Smooth muscle cell (in vitro differentiated cells): ENCODE measurements at regions not wholly inside any gene's neighbourhood (a gene's known extent, or its start where the extent isn't known, plus 50 kb on each side); places are given as distances from the start of the nearest gene placed in this dataset.

Experiments
- DNase-seq: peaks from one replicate; lab custom pipeline; 2025; ENCODE audit not compliant: unreplicated experiment; lab: John Stamatoyannopoulos, UW
- H2AFZ ChIP-seq: fragments of 200-600 bp; sonication (generic); 2 replicates; pipeline ENCODE4 v1.6.0; 2016; ENCODE audit warnings: antibody characterized with exemption, low read depth, mild to moderate bottlenecking
- H3F3A ChIP-seq: fragments of 200-600 bp; sonication (generic); 2 replicates; pipeline ENCODE4 v1.6.0; 2017; ENCODE audit warnings: antibody characterized with exemption, low read depth
- H3K27ac ChIP-seq: fragments of 200-600 bp; sonication (generic); 2 replicates; pipeline ENCODE4 v1.5.1; 2016; ENCODE audit warnings: low read depth, mild to moderate bottlenecking
- H3K27me3 ChIP-seq: fragments of 200-600 bp; sonication (generic); 2 replicates; pipeline ENCODE4 v1.6.1; 2016; ENCODE audit warnings: low read depth, mild to moderate bottlenecking
- H3K36me3 ChIP-seq: fragments of 200-600 bp; sonication (generic); 2 replicates; pipeline ENCODE4 v1.5.1; 2016; ENCODE audit warnings: low read depth
- H3K4me1 ChIP-seq: fragments of 200-600 bp; sonication (generic); 2 replicates; pipeline ENCODE4 v1.5.1; 2016; ENCODE audit warnings: low read depth
- H3K4me2 ChIP-seq: fragments of 200-600 bp; sonication (generic); 2 replicates; pipeline ENCODE4 v1.6.0; 2016; ENCODE audit warnings: mild to moderate bottlenecking
- H3K4me3 ChIP-seq: fragments of 200-600 bp; sonication (generic); 2 replicates; pipeline ENCODE4 v1.5.1; 2016; ENCODE audit warnings: mild to moderate bottlenecking
- H3K79me2 ChIP-seq: fragments of 200-600 bp; sonication (generic); 2 replicates; pipeline ENCODE4 v1.6.0; 2016; ENCODE audit warnings: low read depth, mild to moderate bottlenecking
- H3K9ac ChIP-seq: fragments of 200-600 bp; sonication (generic); 2 replicates; pipeline ENCODE4 v1.6.0; 2016; ENCODE audit warnings: low read depth
- H3K9me3 ChIP-seq: fragments of 200-600 bp; sonication (generic); replicated peaks from 2 replicates; pipeline ENCODE4 v1.5.1; 2016; ENCODE audit warnings: low read depth
- H4K20me1 ChIP-seq: fragments of 200-600 bp; sonication (generic); 2 replicates; pipeline ENCODE4 v1.6.0; 2016; ENCODE audit warnings: low read depth
- WGBS: methylation state at CpG from one replicate; pipeline ENCODE4 v1.1.7; 2016; ENCODE audit warnings: low lambda C conversion rate; 5-methylcytosine and 5-hydroxymethylcytosine counted together
- TF ChIP-seq, protein P1 (sequence below): fragments of 200-600 bp; sonication (generic); IDR thresholded peaks from 2 replicates; pipeline ENCODE4 v1.5.1; 2017; ENCODE audit warnings: borderline replicate concordance, mild to moderate bottlenecking, antibody characterized with exemption; ENCODE audit not compliant: insufficient read depth, poor library complexity, severe bottlenecking

DNA sequence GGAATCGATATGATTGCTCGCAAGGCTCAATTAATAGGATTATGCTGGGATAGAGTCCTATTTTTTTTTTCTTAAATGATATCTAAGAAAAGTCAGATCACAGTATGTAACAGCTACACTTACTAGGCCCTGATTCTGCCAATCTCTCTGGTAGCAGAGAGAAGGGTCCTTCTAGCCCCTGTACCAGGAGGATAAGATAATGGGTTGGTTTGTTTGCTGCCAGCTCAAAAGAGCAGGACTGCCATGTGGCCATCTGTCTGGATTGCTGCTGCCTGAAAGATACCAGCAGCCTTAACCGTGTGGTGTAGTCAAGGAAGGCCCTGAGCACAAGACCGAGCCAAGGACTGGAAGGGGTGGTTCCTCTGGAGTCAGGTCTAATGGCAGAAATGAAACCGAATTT, 236.4 kb downstream of the KLF13 start:
- no peaks in the 10 kb centered on the region for H3K36me3 ChIP-seq
- H3K27ac ChIP-seq: no peak overlapping the region
- no peaks in the 10 kb centered on the region for H3K9me3 ChIP-seq
- H3K4me2 ChIP-seq: no peak overlapping the region
- TF ChIP-seq, protein P1, sequence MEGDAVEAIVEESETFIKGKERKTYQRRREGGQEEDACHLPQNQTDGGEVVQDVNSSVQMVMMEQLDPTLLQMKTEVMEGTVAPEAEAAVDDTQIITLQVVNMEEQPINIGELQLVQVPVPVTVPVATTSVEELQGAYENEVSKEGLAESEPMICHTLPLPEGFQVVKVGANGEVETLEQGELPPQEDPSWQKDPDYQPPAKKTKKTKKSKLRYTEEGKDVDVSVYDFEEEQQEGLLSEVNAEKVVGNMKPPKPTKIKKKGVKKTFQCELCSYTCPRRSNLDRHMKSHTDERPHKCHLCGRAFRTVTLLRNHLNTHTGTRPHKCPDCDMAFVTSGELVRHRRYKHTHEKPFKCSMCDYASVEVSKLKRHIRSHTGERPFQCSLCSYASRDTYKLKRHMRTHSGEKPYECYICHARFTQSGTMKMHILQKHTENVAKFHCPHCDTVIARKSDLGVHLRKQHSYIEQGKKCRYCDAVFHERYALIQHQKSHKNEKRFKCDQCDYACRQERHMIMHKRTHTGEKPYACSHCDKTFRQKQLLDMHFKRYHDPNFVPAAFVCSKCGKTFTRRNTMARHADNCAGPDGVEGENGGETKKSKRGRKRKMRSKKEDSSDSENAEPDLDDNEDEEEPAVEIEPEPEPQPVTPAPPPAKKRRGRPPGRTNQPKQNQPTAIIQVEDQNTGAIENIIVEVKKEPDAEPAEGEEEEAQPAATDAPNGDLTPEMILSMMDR: no peak
- H3F3A ChIP-seq: no peaks in the 10 kb centered on the region
- no peaks in the 10 kb centered on the region for H3K79me2 ChIP-seq
- no peak overlapping the region for H3K4me3 ChIP-seq
- 87% methylated on average over 5 of the region's 5 CpGs for WGBS
- H2AFZ ChIP-seq: no peak overlapping the region
- H4K20me1 ChIP-seq: no peaks in the 10 kb centered on the region
- DNase-seq: no peak
- no peaks in the 10 kb centered on the region for H3K27me3 ChIP-seq
- H3K9ac ChIP-seq: no peak overlapping the region
- H3K4me1 ChIP-seq: peaks cover 8% of the 10 kb centered on the region

DNA sequence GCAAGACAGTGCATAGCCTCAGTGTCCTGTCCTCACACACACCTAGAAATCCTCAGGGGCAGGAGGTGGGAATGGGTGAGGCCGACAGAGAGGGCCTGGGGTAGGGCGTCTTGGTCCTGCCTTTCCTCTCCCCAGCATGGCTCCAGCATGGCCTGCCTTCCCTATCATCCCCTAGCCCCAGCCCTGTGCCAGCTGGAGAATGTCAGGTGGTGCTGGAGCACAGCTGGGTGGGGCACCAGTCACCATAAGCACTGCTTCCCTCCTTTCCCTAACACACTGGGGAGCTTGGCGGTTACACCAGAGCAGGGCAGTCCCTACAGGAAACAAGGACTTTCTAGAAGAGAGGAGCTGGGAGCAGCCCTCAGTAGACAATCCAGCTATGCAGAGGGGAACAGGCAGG, 236.8 kb downstream of the KLF13 start:
- TF ChIP-seq, protein P1: no peak
- H3K4me3 ChIP-seq: no peak overlapping the region
- no peak overlapping the region for H3K27ac ChIP-seq
- no peaks in the 10 kb centered on the region for H4K20me1 ChIP-seq
- H3K4me1 ChIP-seq: peaks cover 8% of the 10 kb centered on the region
- WGBS: 92% methylated on average over 3 of the region's 3 CpGs
- no peaks in the 10 kb centered on the region for H3F3A ChIP-seq
- H3K36me3 ChIP-seq: no peaks in the 10 kb centered on the region
- no peak for DNase-seq
- no peaks in the 10 kb centered on the region for H3K9me3 ChIP-seq
- no peak overlapping the region for H3K4me2 ChIP-seq
- no peak overlapping the region for H3K9ac ChIP-seq
- no peaks in the 10 kb centered on the region for H3K27me3 ChIP-seq
- no peaks in the 10 kb centered on the region for H3K79me2 ChIP-seq
- H2AFZ ChIP-seq: no peak overlapping the region

DNA sequence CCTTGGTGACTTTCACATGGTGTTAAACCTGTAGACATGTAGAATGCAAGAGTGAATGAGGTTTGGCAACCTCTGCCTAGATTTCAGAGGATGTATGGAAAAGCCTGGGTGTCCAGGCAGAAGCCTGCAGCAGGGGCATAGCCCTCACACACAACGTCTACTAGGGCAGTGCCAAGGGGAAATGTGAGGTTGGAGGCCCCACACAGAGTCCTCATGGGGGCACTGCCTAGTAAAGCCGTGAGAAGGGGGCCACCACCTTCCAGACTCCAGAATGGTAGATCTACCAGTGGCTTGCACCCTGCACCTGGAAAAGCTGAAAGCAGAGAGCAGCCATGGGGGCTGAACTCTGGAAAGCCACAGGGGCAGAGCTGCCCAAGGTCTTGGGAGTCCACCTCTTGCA, 241.2 kb downstream of the KLF13 start:
- Histone ChIP-seq H4K20me1 (no peaks in the 10 kb centered on the region), H3K4me1 (no peaks in the 10 kb centered on the region), H3K9ac (no peak overlapping the region), H3K4me3 (no peak overlapping the region), H3K27ac (no peak overlapping the region), H2AFZ (no peak overlapping the region), H3K27me3 (no peaks in the 10 kb centered on the region), H3F3A (no peaks in the 10 kb centered on the region), H3K36me3 (no peaks in the 10 kb centered on the region), H3K4me2 (no peak overlapping the region), H3K9me3 (no peaks in the 10 kb centered on the region), H3K79me2 (no peaks in the 10 kb centered on the region)
- WGBS: 79% methylated on average over 2 of the region's 2 CpGs
- TF ChIP-seq, protein P1: no peak
- DNase-seq: no peak

DNA sequence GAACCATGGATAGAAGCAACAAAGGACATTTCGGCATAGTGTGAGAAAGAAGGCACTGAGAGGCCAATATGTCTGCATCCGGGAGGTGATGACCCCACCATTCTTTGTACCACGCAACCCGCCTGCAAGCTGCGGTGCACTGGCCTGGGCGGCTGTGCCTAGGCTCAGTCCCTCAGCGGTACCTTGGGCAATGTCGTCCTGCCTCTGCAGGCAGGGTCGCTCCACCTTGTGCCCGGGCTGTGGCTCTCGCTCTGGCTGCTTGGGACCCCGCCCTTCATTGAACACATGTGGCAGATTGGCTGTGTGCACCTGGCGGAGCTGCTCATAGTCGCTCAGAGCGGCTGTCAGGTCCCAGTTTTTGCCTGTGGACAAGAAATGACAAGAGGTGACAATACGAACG, 243.2 kb downstream of the KLF13 start:
- H3K36me3 ChIP-seq: no peaks in the 10 kb centered on the region
- H3K9me3 ChIP-seq: no peaks in the 10 kb centered on the region
- no peak overlapping the region for H3K4me3 ChIP-seq
- no peaks in the 10 kb centered on the region for H3K27me3 ChIP-seq
- no peak overlapping the region for H3K27ac ChIP-seq
- TF ChIP-seq, protein P1: no peak
- H3K4me2 ChIP-seq: no peak overlapping the region
- no peaks in the 10 kb centered on the region for H3K79me2 ChIP-seq
- no peak overlapping the region for H3K9ac ChIP-seq
- H3K4me1 ChIP-seq: no peaks in the 10 kb centered on the region
- 88% methylated on average over 17 of the region's 17 CpGs for WGBS
- no peak overlapping the region for H2AFZ ChIP-seq
- no peaks in the 10 kb centered on the region for H4K20me1 ChIP-seq
- no peaks in the 10 kb centered on the region for H3F3A ChIP-seq
- no peak for DNase-seq
